IMR-90 (cell line): ENCODE measurements at regions not wholly inside any gene's neighbourhood (a gene's known extent, or its start where the extent isn't known, plus 50 kb on each side); places are given as distances from the start of the nearest gene placed in this dataset.

Experiments used
- ATAC-seq: fragments of 200-7000 bp; cut with Tn5 transposase; 2 replicates; pipeline ENCODE4 v1.9.1; 2020; ENCODE audit warnings: low read depth, mild to moderate bottlenecking, moderate library complexity
- BruUV-seq: library from RNA; stranded (reverse); fragments of 400-500 nt; replicated peaks from 2 replicates; lab custom pipeline; 2021; lab: Mats Ljungman, UMichigan
- CTCF ChIA-PET: fragments of 300-600 bp; formaldehyde crosslinking; extraction: SDS; loops from one replicate; lab custom pipeline; 2021; ENCODE audit warnings: antibody characterized with exemption; lab: Yijun Ruan, JAX
- POLR2A ChIA-PET: fragments of 300-600 bp; sonication (Branson Sonifier 250); formaldehyde crosslinking; loops from one replicate; lab custom pipeline; 2022; ENCODE audit warnings: antibody characterized with exemption; ENCODE audit not compliant: unreplicated experiment; lab: Charles Lee
- DNase-seq: peaks from one replicate; pipeline ENCODE4 v3.0.0; 2013
- H2AFZ ChIP-seq: replicated peaks from 2 replicates; pipeline ENCODE3; 2013; ENCODE audit warnings: low read length, mild to moderate bottlenecking; ENCODE audit not compliant: poor library complexity
- H2AK5ac ChIP-seq: 2 replicates; pipeline ENCODE4 v1.6.1; 2013; ENCODE audit warnings: low read depth, low read length, inconsistent platforms
- H2AK9ac ChIP-seq: replicated peaks from 2 replicates; pipeline ENCODE3; 2013; ENCODE audit warnings: mild to moderate bottlenecking, low read depth, low read length, moderate library complexity; ENCODE audit not compliant: poor library complexity
- H2BK120ac ChIP-seq: 2 replicates; pipeline ENCODE4 v1.6.1; 2013; ENCODE audit warnings: low read depth, low read length, inconsistent platforms
- H2BK15ac ChIP-seq: 3 replicates; pipeline ENCODE4 v1.6.1; 2013; ENCODE audit warnings: low read depth, low read length, inconsistent platforms
- H2BK20ac ChIP-seq: 2 replicates; pipeline ENCODE4 v1.6.1; 2013; ENCODE audit warnings: low read depth, mild to moderate bottlenecking, inconsistent platforms, low read length, moderate library complexity
- H2BK5ac ChIP-seq: 2 replicates; pipeline ENCODE4 v1.6.1; 2013; ENCODE audit warnings: mild to moderate bottlenecking, low read depth, low read length, inconsistent platforms; ENCODE audit not compliant: poor library complexity, severe bottlenecking
- H3K14ac ChIP-seq: replicated peaks from 2 replicates; pipeline ENCODE4 v1.6.1; 2013; ENCODE audit warnings: low read depth, low read length, inconsistent platforms
- H3K18ac ChIP-seq: 2 replicates; pipeline ENCODE4 v1.6.1; 2013; ENCODE audit warnings: low read depth, low read length, control low read depth
- H3K23ac ChIP-seq: 2 replicates; pipeline ENCODE4 v1.6.1; 2013; ENCODE audit warnings: low read depth, low read length, inconsistent platforms
- H3K27ac ChIP-seq: 2 replicates; pipeline ENCODE4 v1.5.1; 2013; ENCODE audit warnings: mild to moderate bottlenecking, control low read depth, low read length; ENCODE audit not compliant: insufficient read depth
- H3K27me3 ChIP-seq: 2 replicates; pipeline ENCODE4 v1.6.1; 2013; ENCODE audit warnings: low read length; ENCODE audit not compliant: control insufficient read depth, insufficient read depth
- H3K36me3 ChIP-seq: 2 replicates; pipeline ENCODE4 v1.6.1; 2013; ENCODE audit warnings: low read length, mixed read lengths; ENCODE audit not compliant: control insufficient read depth, insufficient read depth
- H3K4ac ChIP-seq: 2 replicates; pipeline ENCODE4 v1.6.1; 2013; ENCODE audit warnings: low read depth, low read length, inconsistent platforms
- H3K4me1 ChIP-seq: 2 replicates; pipeline ENCODE4 v1.6.1; 2013; ENCODE audit warnings: low read length, mixed read lengths; ENCODE audit not compliant: control insufficient read depth, insufficient read depth
- H3K4me2 ChIP-seq: 2 replicates; pipeline ENCODE4 v1.6.1; 2013; ENCODE audit warnings: low read depth, mild to moderate bottlenecking, control low read depth, low read length, moderate library complexity
- H3K4me3 ChIP-seq: 2 replicates; pipeline ENCODE4 v1.5.1; 2013; ENCODE audit warnings: low read depth, mild to moderate bottlenecking, control low read depth, low read length, moderate library complexity; ENCODE audit not compliant: insufficient read depth
- H3K56ac ChIP-seq: 2 replicates; pipeline ENCODE4 v1.6.1; 2013; ENCODE audit warnings: low read length, inconsistent platforms; ENCODE audit not compliant: insufficient read depth; ENCODE audit errors: extremely low read depth
- H3K79me1 ChIP-seq, 2 experiments: 2 replicates each; pipeline ENCODE4 v1.6.1; 2013; ENCODE audit warnings: low read length in 2 of 2, inconsistent platforms in 1 of 2, low read depth in 1 of 2
- H3K9ac ChIP-seq: 2 replicates; pipeline ENCODE4 v1.6.1; 2013; ENCODE audit warnings: low read depth, low read length, control low read depth
- H3K9me1 ChIP-seq: 2 replicates; pipeline ENCODE4 v1.6.1; 2013; ENCODE audit warnings: low read length, inconsistent platforms; ENCODE audit not compliant: insufficient read depth
- H3K9me3 ChIP-seq: 2 replicates; pipeline ENCODE4 v1.6.1; 2013; ENCODE audit warnings: low read length; ENCODE audit not compliant: control insufficient read depth, insufficient read depth
- H4K20me1 ChIP-seq: 2 replicates; pipeline ENCODE4 v1.6.1; 2013; ENCODE audit warnings: low read length, inconsistent platforms; ENCODE audit not compliant: insufficient read depth
- H4K5ac ChIP-seq: 2 replicates; pipeline ENCODE4 v1.6.1; 2013; ENCODE audit warnings: mild to moderate bottlenecking, low read depth, low read length, control low read depth
- H4K8ac ChIP-seq, 2 experiments: 2 replicates each; pipeline ENCODE4 v1.6.1; 2013; ENCODE audit warnings: low read depth in 2 of 2, low read length in 2 of 2, control low read depth in 1 of 2, inconsistent platforms in 1 of 2
- H4K91ac ChIP-seq: 2 replicates; pipeline ENCODE4 v1.6.1; 2013; ENCODE audit warnings: low read depth, low read length, inconsistent platforms; ENCODE audit not compliant: insufficient read depth
- BHLHE40 ChIP-seq: fragments of 150-350 bp; IDR thresholded peaks from 2 replicates; pipeline ENCODE4 v1.6.1; 2016; ENCODE audit warnings: mild to moderate bottlenecking, low read depth, low read length
- CEBPB ChIP-seq: IDR thresholded peaks from 2 replicates; pipeline ENCODE4 v1.6.1; 2012; ENCODE audit warnings: low read depth, low read length, improper control_type of control experiment
- CHD1 ChIP-seq: IDR thresholded peaks from 2 replicates; pipeline ENCODE4 v1.6.1; 2012; ENCODE audit warnings: low read depth, low read length, improper control_type of control experiment
- FOS ChIP-seq: fragments of 150-350 bp; IDR thresholded peaks from 2 replicates; pipeline ENCODE4 v1.6.1; 2016; ENCODE audit warnings: low read depth, low read length
- MAFK ChIP-seq: IDR thresholded peaks from 2 replicates; pipeline ENCODE4 v1.6.1; 2012; ENCODE audit warnings: low read depth, low read length, improper control_type of control experiment
- MAZ ChIP-seq: IDR thresholded peaks from 2 replicates; pipeline ENCODE4 v1.6.1; 2012; ENCODE audit warnings: low read depth, mild to moderate bottlenecking, low read length, improper control_type of control experiment, moderate library complexity, borderline replicate concordance
- MXI1 ChIP-seq: IDR thresholded peaks from 2 replicates; pipeline ENCODE4 v1.6.1; 2012; ENCODE audit warnings: low read depth, mild to moderate bottlenecking, low read length, moderate library complexity, borderline replicate concordance
- NFE2L2 ChIP-seq: fragments of 150-350 bp; IDR thresholded peaks from 2 replicates; pipeline ENCODE4 v1.6.1; 2016; ENCODE audit warnings: low read depth, mild to moderate bottlenecking, low read length
- POLR2A ChIP-seq: IDR thresholded peaks from 2 replicates; pipeline ENCODE4 v1.6.1; 2012; ENCODE audit warnings: mild to moderate bottlenecking, low read depth, low read length
- RAD21 ChIP-seq: IDR thresholded peaks from 2 replicates; pipeline ENCODE4 v1.6.1; 2012; ENCODE audit warnings: low read length, improper control_type of control experiment
- RCOR1 ChIP-seq: IDR thresholded peaks from 2 replicates; pipeline ENCODE4 v1.6.1; 2012; ENCODE audit warnings: mild to moderate bottlenecking, low read length, improper control_type of control experiment; ENCODE audit not compliant: insufficient replicate concordance
- RFX5 ChIP-seq: IDR thresholded peaks from 2 replicates; pipeline ENCODE4 v1.8.0; 2012; ENCODE audit warnings: low read depth, mild to moderate bottlenecking, low read length, moderate library complexity
- SMC3 ChIP-seq: fragments of 150-350 bp; IDR thresholded peaks from 2 replicates; pipeline ENCODE4 v1.6.1; 2016; ENCODE audit warnings: low read depth, mild to moderate bottlenecking, antibody characterized with exemption, low read length, moderate library complexity
- WGBS, 2 experiments: methylation state at CpG; one replicate each; pipeline versions ENCODE4 v1.1.5 to v1.1.7; 2013; ENCODE audit warnings: missing lambda C conversion rate in 2 of 2; ENCODE audit not compliant: insufficient read length in 1 of 2; ENCODE audit errors: extremely low coverage in 2 of 2; 5-methylcytosine and 5-hydroxymethylcytosine counted together
- dilution Hi-C: fragments of 300-500 bp; cut with HindIII; formaldehyde crosslinking; loops from one replicate; pipeline ENCODE4 v1.14.3; 2018; ENCODE audit warnings: low sequenced_read_pairs; ENCODE audit not compliant: unreplicated experiment
- in situ Hi-C: fragments of 300-500 bp; cut with MboI; formaldehyde crosslinking; loops from 3 replicates; pipeline ENCODE4 v1.14.3; 2019; ENCODE audit warnings: low sequenced_read_pairs, inconsistent platforms, mixed read lengths
- intact Hi-C: fragments of 100-400 bp; cut with micrococcal nuclease; formaldehyde crosslinking; loops from 2 replicates; pipeline ENCODE4 v1.10.0; 2022
- TF ChIP-seq, protein P1 (sequence below): conservative IDR thresholded peaks from 2 replicates; pipeline ENCODE4 v1.5.1; 2012; ENCODE audit warnings: mild to moderate bottlenecking, low read depth, low read length, improper control_type of control experiment
- TF ChIP-seq, protein P2 (sequence below): fragments of 150-350 bp; IDR thresholded peaks from 2 replicates; pipeline ENCODE4 v1.6.1; 2016; ENCODE audit warnings: low read depth, mild to moderate bottlenecking, low read length, moderate library complexity, borderline replicate concordance

DNA sequence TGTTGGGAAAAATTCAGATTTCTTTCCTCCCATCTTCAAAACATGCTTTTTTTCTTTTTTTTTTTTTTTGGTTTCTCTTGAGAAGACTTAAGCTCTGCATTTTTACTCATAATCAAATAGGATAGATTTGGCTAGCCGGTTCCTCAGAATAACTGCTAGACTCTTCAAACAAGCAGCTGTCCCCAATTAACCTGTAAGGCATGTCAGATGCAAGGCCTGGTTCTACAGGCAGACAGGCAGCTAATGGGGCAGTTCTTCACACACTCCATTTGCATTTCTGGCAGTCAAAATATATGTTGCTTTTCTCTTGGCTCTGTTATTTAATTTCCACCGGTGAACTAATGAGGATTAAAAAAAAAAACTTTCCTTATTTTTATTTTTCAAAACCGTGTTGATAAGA, 228.0 kb upstream of the ATP2B1 start:
- CTCF ChIA-PET = no interaction called here
- TF ChIP-seq MAZ (no peak), MAFK (no peak), NFE2L2 (no peak), POLR2A (no peak), FOS (no peak), RCOR1 (no peak), SMC3 (no peak), RAD21 (no peak), CHD1 (no peak), MXI1 (no peak), CEBPB (no peak), RFX5 (no peak), BHLHE40 (no peak)
- TF ChIP-seq, protein P1, sequence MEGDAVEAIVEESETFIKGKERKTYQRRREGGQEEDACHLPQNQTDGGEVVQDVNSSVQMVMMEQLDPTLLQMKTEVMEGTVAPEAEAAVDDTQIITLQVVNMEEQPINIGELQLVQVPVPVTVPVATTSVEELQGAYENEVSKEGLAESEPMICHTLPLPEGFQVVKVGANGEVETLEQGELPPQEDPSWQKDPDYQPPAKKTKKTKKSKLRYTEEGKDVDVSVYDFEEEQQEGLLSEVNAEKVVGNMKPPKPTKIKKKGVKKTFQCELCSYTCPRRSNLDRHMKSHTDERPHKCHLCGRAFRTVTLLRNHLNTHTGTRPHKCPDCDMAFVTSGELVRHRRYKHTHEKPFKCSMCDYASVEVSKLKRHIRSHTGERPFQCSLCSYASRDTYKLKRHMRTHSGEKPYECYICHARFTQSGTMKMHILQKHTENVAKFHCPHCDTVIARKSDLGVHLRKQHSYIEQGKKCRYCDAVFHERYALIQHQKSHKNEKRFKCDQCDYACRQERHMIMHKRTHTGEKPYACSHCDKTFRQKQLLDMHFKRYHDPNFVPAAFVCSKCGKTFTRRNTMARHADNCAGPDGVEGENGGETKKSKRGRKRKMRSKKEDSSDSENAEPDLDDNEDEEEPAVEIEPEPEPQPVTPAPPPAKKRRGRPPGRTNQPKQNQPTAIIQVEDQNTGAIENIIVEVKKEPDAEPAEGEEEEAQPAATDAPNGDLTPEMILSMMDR = no peak
- TF ChIP-seq, protein P2, sequence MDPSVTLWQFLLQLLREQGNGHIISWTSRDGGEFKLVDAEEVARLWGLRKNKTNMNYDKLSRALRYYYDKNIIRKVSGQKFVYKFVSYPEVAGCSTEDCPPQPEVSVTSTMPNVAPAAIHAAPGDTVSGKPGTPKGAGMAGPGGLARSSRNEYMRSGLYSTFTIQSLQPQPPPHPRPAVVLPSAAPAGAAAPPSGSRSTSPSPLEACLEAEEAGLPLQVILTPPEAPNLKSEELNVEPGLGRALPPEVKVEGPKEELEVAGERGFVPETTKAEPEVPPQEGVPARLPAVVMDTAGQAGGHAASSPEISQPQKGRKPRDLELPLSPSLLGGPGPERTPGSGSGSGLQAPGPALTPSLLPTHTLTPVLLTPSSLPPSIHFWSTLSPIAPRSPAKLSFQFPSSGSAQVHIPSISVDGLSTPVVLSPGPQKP = no peak
- in situ Hi-C loops = no loop called here

More for the DNA sequence above, 228.0 kb upstream of the ATP2B1 start:
- Histone ChIP-seq H3K9me1 (no peaks in the 10 kb centered on the region), H3K56ac (no peak overlapping the region), H3K36me3 (no peaks in the 10 kb centered on the region), H4K5ac (no peak overlapping the region), H2AFZ (no peak overlapping the region), H4K8ac (no peak overlapping the region), H3K9me3 (no peaks in the 10 kb centered on the region), H4K20me1 (no peaks in the 10 kb centered on the region), H3K4me3 (no peak overlapping the region), H3K14ac (no peak overlapping the region), H3K18ac (no peak overlapping the region), H2BK120ac (no peak overlapping the region), H2AK9ac (no peak overlapping the region), H2BK15ac (no peak overlapping the region), H2BK20ac (no peak overlapping the region), H2AK5ac (no peak overlapping the region), H3K4ac (no peak overlapping the region), H2BK5ac (no peak overlapping the region), H4K91ac (no peak overlapping the region), H3K79me1 (no peaks in the 10 kb centered on the region), H3K27me3 (no peaks in the 10 kb centered on the region), H3K27ac (no peak overlapping the region), H3K9ac (no peak overlapping the region), H3K4me2 (no peak overlapping the region), H3K4me1 (peaks cover 2% of the 10 kb centered on the region; the same call in 1 of the 2 replicates), H3K23ac (no peak overlapping the region)
- POLR2A ChIA-PET = no interaction called here
- ATAC-seq = no peak
- WGBS, 2 experiments = no CpG with 5 or more reads among the region's 3 CpGs
- intact Hi-C loops (no loop called here), dilution Hi-C loops (no loop called here)
- BruUV-seq = no TSS peak
- no peak for DNase-seq
